K562 (cell line): ENCODE measurements at regions not wholly inside any gene's neighbourhood (a gene's known extent, or its start where the extent isn't known, plus 50 kb on each side); places are given as distances from the start of the nearest gene placed in this dataset.

ENCODE experiments used
- ATF7 ChIP-seq: fragments of 450-650 bp; IDR thresholded peaks from 2 replicates; pipeline ENCODE4 v1.7.1; 2014; ENCODE audit warnings: mild to moderate bottlenecking, moderate library complexity
- ETV6 ChIP-seq, 3 experiments: fragments of 150-350 bp in 1 of 3; sonication (generic) in 1 of 3; formaldehyde crosslinking in 1 of 3; IDR thresholded peaks; 2 replicates each; pipeline versions ENCODE4 v1.6.1 to v1.8.0; 2014 to 2022; ENCODE audit warnings: borderline replicate concordance in 2 of 3, low read depth in 2 of 3, antibody characterized with exemption in 1 of 3, low read length in 1 of 3, mild to moderate bottlenecking in 1 of 3, missing genetic modification reagents in 1 of 3
- FOS ChIP-seq: IDR thresholded peaks from 3 replicates; pipeline ENCODE4 v1.6.1; 2011; ENCODE audit not compliant: insufficient read length; ENCODE audit errors: extremely low read depth
- GATA2 ChIP-seq: sonication (generic); formaldehyde crosslinking; IDR thresholded peaks from 2 replicates; pipeline ENCODE4 v1.4.0; 2020; ENCODE audit warnings: mild to moderate bottlenecking, missing genetic modification reagents
- HDGF ChIP-seq: fragments of 450-650 bp; IDR thresholded peaks from 2 replicates; pipeline ENCODE4 v1.6.1; 2016
- JUN ChIP-seq, 2 experiments: sonication (generic) in 1 of 2; formaldehyde crosslinking in 1 of 2; IDR thresholded peaks; 2 replicates each; pipeline versions ENCODE4 v1.6.1 to v1.8.0; 2012 to 2022; ENCODE audit warnings: borderline replicate concordance in 2 of 2, mild to moderate bottlenecking in 2 of 2, improper control_type of control experiment in 1 of 2, low read depth in 1 of 2, low read length in 1 of 2, missing genetic modification reagents in 1 of 2
- NFXL1 ChIP-seq: fragments of 450-650 bp; formaldehyde crosslinking; IDR thresholded peaks from 2 replicates; pipeline ENCODE4 v1.4.0; 2021; ENCODE audit warnings: mild to moderate bottlenecking
- SP1 ChIP-seq: sonication (generic); formaldehyde crosslinking; IDR thresholded peaks from 2 replicates; pipeline ENCODE4 v1.8.1; 2022; ENCODE audit warnings: mild to moderate bottlenecking, missing genetic modification reagents
- TCFL5 ChIP-seq: fragments of 250-450 bp; sonication (Bioruptor Pico); conservative IDR thresholded peaks from 2 replicates; pipeline ENCODE4 v1.6.1; 2021; ENCODE audit warnings: mild to moderate bottlenecking, moderate library complexity, matching md5 sums
- ZNF3 ChIP-seq: fragments of 250-450 bp; sonication (Bioruptor Pico); IDR thresholded peaks from 2 replicates; pipeline ENCODE4 v1.5.0; 2021; ENCODE audit warnings: mild to moderate bottlenecking, moderate library complexity
- ZNF347 ChIP-seq: fragments of 450-650 bp; formaldehyde crosslinking; IDR thresholded peaks from 2 replicates; pipeline ENCODE4 v1.4.0; 2020; ENCODE audit warnings: low read depth, mild to moderate bottlenecking, moderate library complexity

GRCh38 chr16:19960183-19960582 is 75.5 kb upstream of the GPRC5B start:
- TF ChIP-seq GATA2 (CRISPR knock-in tag) (no peak), JUN (IDR thresholded peaks at IDR 0.05; ENCODE audit: borderline replicate concordance, low read depth, low read length) (no peak), JUN (CRISPR knock-in tag; IDR thresholded peaks at IDR 0.05; ENCODE audit: borderline replicate concordance) (no peak), SP1 (CRISPR knock-in tag) (no peak), ETV6 (IDR thresholded peaks at IDR 0.05; ENCODE audit: borderline replicate concordance in 1 of 2, low read depth in 2 of 2, low read length in 1 of 2) (no peak), ETV6 (CRISPR knock-in tag; IDR thresholded peaks at IDR 0.05; ENCODE audit: borderline replicate concordance) (no peak), ATF7 (no peak), TCFL5 (CRISPR knock-in tag) (no peak), NFXL1 (no peak), FOS (no peak), HDGF (no peak), ZNF347 (CRISPR knock-in tag) (no peak), ZNF3 (CRISPR knock-in tag) (no peak)
